GM12878 (cell line): ENCODE measurements at regions not wholly inside any gene's neighbourhood (a gene's known extent, or its start where the extent isn't known, plus 50 kb on each side); places are given as distances from the start of the nearest gene placed in this dataset.

ENCODE experiments used
- ATF7 ChIP-seq: fragments of 450-650 bp; IDR thresholded peaks from 2 replicates; pipeline ENCODE4 v1.6.1; 2016; ENCODE audit warnings: low read depth, mild to moderate bottlenecking
- BHLHE40 ChIP-seq, 2 experiments: fragments of 450-650 bp in 1 of 2; IDR thresholded peaks; 2 replicates each; pipeline ENCODE4 v1.6.1; 2011 to 2017; ENCODE audit warnings: low read depth in 2 of 2, borderline replicate concordance in 1 of 2, improper control_type of control experiment in 1 of 2, low read length in 1 of 2, mild to moderate bottlenecking in 1 of 2
- BMI1 ChIP-seq: fragments of 450-650 bp; IDR thresholded peaks from 2 replicates; pipeline ENCODE4 v1.6.1; 2016; ENCODE audit warnings: mild to moderate bottlenecking, moderate library complexity, borderline replicate concordance
- BRCA1 ChIP-seq: IDR thresholded peaks from 2 replicates; pipeline ENCODE4 v1.6.1; 2011; ENCODE audit warnings: low read depth, low read length, improper control_type of control experiment
- CEBPB ChIP-seq, 2 experiments: fragments of 150-350 bp in 1 of 2; IDR thresholded peaks; 2 replicates each; pipeline ENCODE4 v1.6.1; 2012 to 2014; ENCODE audit warnings: low read depth in 2 of 2, low read length in 2 of 2, borderline replicate concordance in 1 of 2, inconsistent platforms in 1 of 2
- CHD2 ChIP-seq: IDR thresholded peaks from 2 replicates; pipeline ENCODE4 v1.6.1; 2011; ENCODE audit warnings: low read depth, low read length, improper control_type of control experiment, borderline replicate concordance
- CHD4 ChIP-seq: fragments of 200-600 bp; sonication (generic); IDR thresholded peaks from 2 replicates; pipeline ENCODE4 v1.6.1; 2016; ENCODE audit warnings: mild to moderate bottlenecking
- ETV6 ChIP-seq, 2 experiments: fragments of 450-650 bp in 1 of 2; IDR thresholded peaks in 1 of 2; conservative IDR thresholded peaks in 1 of 2; 2 replicates each; pipeline ENCODE4 v1.6.1; 2014; ENCODE audit warnings: antibody characterized with exemption in 1 of 2, borderline replicate concordance in 1 of 2, low read depth in 1 of 2, mild to moderate bottlenecking in 1 of 2, moderate library complexity in 1 of 2
- FOXK2 ChIP-seq: fragments of 450-650 bp; IDR thresholded peaks from 2 replicates; pipeline ENCODE4 v1.6.1; 2017; ENCODE audit warnings: mild to moderate bottlenecking, moderate library complexity
- GATAD2B ChIP-seq: fragments of 450-650 bp; conservative IDR thresholded peaks from 2 replicates; pipeline ENCODE4 v1.6.1; 2017; ENCODE audit warnings: low read depth, mild to moderate bottlenecking, moderate library complexity
- HDGF ChIP-seq: fragments of 450-650 bp; IDR thresholded peaks from 2 replicates; pipeline ENCODE4 v1.6.1; 2016; ENCODE audit warnings: antibody characterized with exemption
- KAT2A ChIP-seq: conservative IDR thresholded peaks from 2 replicates; pipeline ENCODE4 v1.6.1; 2011; ENCODE audit warnings: low read depth, low read length; ENCODE audit not compliant: control insufficient read depth
- MEF2A ChIP-seq: IDR thresholded peaks from 2 replicates; pipeline ENCODE4 v1.6.1; 2011; ENCODE audit warnings: low read depth, mild to moderate bottlenecking, low read length, moderate library complexity; ENCODE audit not compliant: insufficient read depth
- MLLT1 ChIP-seq: fragments of 450-650 bp; IDR thresholded peaks from 2 replicates; pipeline ENCODE4 v1.6.1; 2016; ENCODE audit warnings: mild to moderate bottlenecking
- MTA2 ChIP-seq: fragments of 450-650 bp; IDR thresholded peaks from 2 replicates; pipeline ENCODE4 v1.6.1; 2016; ENCODE audit warnings: low read depth, mild to moderate bottlenecking, moderate library complexity
- NFYB ChIP-seq: IDR thresholded peaks from 2 replicates; pipeline ENCODE4 v1.6.1; 2011; ENCODE audit warnings: low read depth, mild to moderate bottlenecking, low read length, improper control_type of control experiment, moderate library complexity; ENCODE audit not compliant: insufficient read depth
- PKNOX1 ChIP-seq: fragments of 450-650 bp; IDR thresholded peaks from 2 replicates; pipeline ENCODE4 v1.6.1; 2016; ENCODE audit warnings: mild to moderate bottlenecking
- POLR2A ChIP-seq: IDR thresholded peaks from 2 replicates; pipeline ENCODE4 v1.6.1; 2011; ENCODE audit warnings: low read depth, mild to moderate bottlenecking, low read length
- POU2F2 ChIP-seq: IDR thresholded peaks from 3 replicates; pipeline ENCODE4 v1.6.1; 2011; ENCODE audit warnings: low read depth, mild to moderate bottlenecking, low read length, borderline replicate concordance
- PRDM15 ChIP-seq: fragments of 450-650 bp; formaldehyde crosslinking; IDR thresholded peaks from 2 replicates; pipeline ENCODE4 v1.4.0; 2020; ENCODE audit warnings: mild to moderate bottlenecking, moderate library complexity
- RUNX3 ChIP-seq: IDR thresholded peaks from 2 replicates; pipeline ENCODE4 v1.6.1; 2012; ENCODE audit warnings: low read length, inconsistent platforms
- STAT3 ChIP-seq: IDR thresholded peaks from 2 replicates; pipeline ENCODE4 v1.6.1; 2011; ENCODE audit warnings: low read depth, low read length, improper control_type of control experiment
- ZBED1 ChIP-seq: IDR thresholded peaks from 2 replicates; pipeline ENCODE4 v1.6.1; 2016; ENCODE audit warnings: borderline replicate concordance
- ZNF207 ChIP-seq: fragments of 450-650 bp; IDR thresholded peaks from 2 replicates; pipeline ENCODE4 v1.6.1; 2014; ENCODE audit warnings: antibody characterized with exemption, mild to moderate bottlenecking, borderline replicate concordance

- TF ChIP-seq HDGF = no peak
- TF ChIP-seq MLLT1 = no peak
- TF ChIP-seq PRDM15 (CRISPR knock-in tag) = no peak
- TF ChIP-seq RUNX3 = peak; percentile 82
- TF ChIP-seq BHLHE40 (IDR thresholded peaks at IDR 0.05; ENCODE audit: borderline replicate concordance in 1 of 2, low read depth in 2 of 2, low read length in 1 of 2) = peak in 1 of 2 experiments; percentile 5; a peak in 1 of 4 replicates
- no peak for TF ChIP-seq KAT2A
- TF ChIP-seq ZBED1 = no peak
- TF ChIP-seq ETV6 (conservative IDR thresholded peaks at IDR 0.05 in 1 of 2, IDR thresholded peaks at IDR 0.05 in 1 of 2; ENCODE audit: borderline replicate concordance in 1 of 2, low read depth in 1 of 2) = peak in 1 of 2 experiments; percentile 14; a peak in 1 of 4 replicates
- TF ChIP-seq PKNOX1 = peak; percentile 56; the same call in 1 of the 2 replicates
- no peak for TF ChIP-seq POU2F2
- no peak for TF ChIP-seq MEF2A
- TF ChIP-seq POLR2A = no peak
- TF ChIP-seq ZNF207 = no peak
- TF ChIP-seq STAT3 = no peak
- TF ChIP-seq CEBPB (IDR thresholded peaks at IDR 0.05; ENCODE audit: borderline replicate concordance in 1 of 2, low read depth in 2 of 2, low read length in 2 of 2) = no peak
- TF ChIP-seq BMI1 = no peak
- TF ChIP-seq CHD2 = no peak
- no peak for TF ChIP-seq NFYB
- TF ChIP-seq FOXK2 = no peak
- TF ChIP-seq GATAD2B = peak; percentile 31; the same call in 1 of the 2 replicates
- no peak for TF ChIP-seq CHD4
- no peak for TF ChIP-seq MTA2
- no peak for TF ChIP-seq BRCA1
- no peak for TF ChIP-seq ATF7
These were observed 194.3 kb upstream of the MBL2 start (continued) for GRCh38 chr10:52966904-52967303.
